Vagina (tissue), 2 donors: ENCODE measurements at regions not wholly inside any gene's neighbourhood (a gene's known extent, or its start where the extent isn't known, plus 50 kb on each side); places are given as distances from the start of the nearest gene placed in this dataset.
A peak's percentile ranks its signal among the peaks of the same experiment; 100 is the strongest.

Experiments
- POLR2A ChIP-seq, 2 donors: fragments of 450-650 bp; IDR thresholded peaks; one replicate each; pipeline ENCODE4 v1.6.1; 2017; ENCODE audit warnings: antibody characterized with exemption in 2 of 2, mild to moderate bottlenecking in 2 of 2, moderate library complexity in 2 of 2
- POLR2AphosphoS5 ChIP-seq, 2 donors: sonication (generic); formaldehyde crosslinking; IDR thresholded peaks; one replicate each; pipeline ENCODE4 v1.9.0; 2017; ENCODE audit warnings: antibody characterized with exemption in 2 of 2, mild to moderate bottlenecking in 2 of 2, low read depth in 1 of 2; ENCODE audit not compliant: insufficient read depth in 1 of 2
- TF ChIP-seq, protein P1 (sequence below), 3 experiments: fragments of 450-650 bp in 2 of 3; fragments of 200-600 bp in 1 of 3; sonication (generic) in 1 of 3; IDR thresholded peaks; one replicate each; pipeline ENCODE4 v1.5.1; 2017 to 2019; ENCODE audit warnings: antibody characterized with exemption in 3 of 3, mild to moderate bottlenecking in 2 of 3, moderate library complexity in 2 of 3

DNA sequence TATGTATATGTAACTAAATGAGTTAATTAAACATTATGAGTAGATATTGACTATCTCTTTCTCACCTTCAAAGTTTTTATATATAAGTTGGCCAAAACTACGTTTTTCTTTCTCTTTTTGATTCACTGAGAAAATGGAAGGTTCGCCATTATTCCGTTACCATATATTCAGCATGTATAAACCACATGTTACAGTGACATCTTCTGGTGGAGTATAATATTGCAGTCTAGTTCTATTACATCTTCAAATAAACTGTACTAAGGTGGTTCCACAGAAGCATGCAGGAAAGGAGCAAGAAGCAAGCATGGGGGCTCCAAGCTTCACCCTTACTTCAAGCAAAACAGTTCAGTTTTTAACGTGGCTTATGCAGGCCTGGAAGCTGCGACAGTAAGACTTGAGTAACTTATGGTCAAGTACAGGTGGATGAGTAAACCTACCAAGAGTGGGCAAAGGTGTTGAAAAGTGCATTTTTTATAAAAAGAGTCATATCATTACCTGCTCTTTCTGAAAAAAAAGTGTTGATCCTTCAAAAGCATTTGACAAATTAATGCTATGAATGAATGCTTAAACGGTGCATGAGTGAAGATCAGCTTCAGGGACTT is 129.8 kb upstream of the RAB6C start:
- TF ChIP-seq, protein P1, sequence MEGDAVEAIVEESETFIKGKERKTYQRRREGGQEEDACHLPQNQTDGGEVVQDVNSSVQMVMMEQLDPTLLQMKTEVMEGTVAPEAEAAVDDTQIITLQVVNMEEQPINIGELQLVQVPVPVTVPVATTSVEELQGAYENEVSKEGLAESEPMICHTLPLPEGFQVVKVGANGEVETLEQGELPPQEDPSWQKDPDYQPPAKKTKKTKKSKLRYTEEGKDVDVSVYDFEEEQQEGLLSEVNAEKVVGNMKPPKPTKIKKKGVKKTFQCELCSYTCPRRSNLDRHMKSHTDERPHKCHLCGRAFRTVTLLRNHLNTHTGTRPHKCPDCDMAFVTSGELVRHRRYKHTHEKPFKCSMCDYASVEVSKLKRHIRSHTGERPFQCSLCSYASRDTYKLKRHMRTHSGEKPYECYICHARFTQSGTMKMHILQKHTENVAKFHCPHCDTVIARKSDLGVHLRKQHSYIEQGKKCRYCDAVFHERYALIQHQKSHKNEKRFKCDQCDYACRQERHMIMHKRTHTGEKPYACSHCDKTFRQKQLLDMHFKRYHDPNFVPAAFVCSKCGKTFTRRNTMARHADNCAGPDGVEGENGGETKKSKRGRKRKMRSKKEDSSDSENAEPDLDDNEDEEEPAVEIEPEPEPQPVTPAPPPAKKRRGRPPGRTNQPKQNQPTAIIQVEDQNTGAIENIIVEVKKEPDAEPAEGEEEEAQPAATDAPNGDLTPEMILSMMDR (IDR thresholded peaks at IDR 0.05): peak; percentile 30 to 58 (median 56)
- peak in 1 of 2 donors; percentile 9 for TF ChIP-seq POLR2AphosphoS5 (IDR thresholded peaks at IDR 0.05; ENCODE audit: insufficient read depth in 1 of 2, low read depth in 1 of 2)
- no peak for TF ChIP-seq POLR2A (IDR thresholded peaks at IDR 0.05)
